C4-2B (cell line): ENCODE measurements at regions not wholly inside any gene's neighbourhood (a gene's known extent, or its start where the extent isn't known, plus 50 kb on each side); places are given as distances from the start of the nearest gene placed in this dataset.

Source experiments
- CTCF ChIP-seq: fragments of 450-650 bp; conservative IDR thresholded peaks from 2 replicates; pipeline ENCODE4 v1.5.1; 2017; ENCODE audit warnings: mild to moderate bottlenecking
- ZFX ChIP-seq: fragments of 450-650 bp; IDR thresholded peaks from 2 replicates; pipeline ENCODE4 v1.6.1; 2017

GRCh38 chr11:13837286-13837685 lies 125.2 kb upstream of the SPON1 start:
- TF ChIP-seq CTCF = no peak
- no peak for TF ChIP-seq ZFX
